ENCODE measurements at regions not wholly inside any gene's neighbourhood (a gene's known extent, or its start where the extent isn't known, plus 50 kb on each side); places are given as distances from the start of the nearest gene placed in this dataset.

GRCh38 chr12:91278126-91278525, 95.5 kb upstream of the DCN start:
- no peak for TF ChIP-seq POLR2AphosphoS5 (IDR thresholded peaks at IDR 0.05)
- TF ChIP-seq EP300 (IDR thresholded peaks at IDR 0.05) = no peak
- no peak for TF ChIP-seq CTCF (IDR thresholded peaks at IDR 0.05)
- TF ChIP-seq POLR2A (IDR thresholded peaks at IDR 0.05) = no peak
